T-helper 17 cell (primary cell): ENCODE measurements at regions not wholly inside any gene's neighbourhood (a gene's known extent, or its start where the extent isn't known, plus 50 kb on each side); places are given as distances from the start of the nearest gene placed in this dataset.
"Not testable (repeated sequence)": the region's sequence is repeated elsewhere in the genome, so short reads cannot be mapped to it uniquely, and the experiment has no call there.

Experiments
- ATAC-seq: fragments of 150-1000 bp; cut with Tn5 transposase; 2 replicates; pipeline ENCODE4 v1.10.0; 2021; ENCODE audit warnings: mild to moderate bottlenecking, moderate library complexity
- DNase-seq, 3 donors: peaks; one replicate each; pipeline versions ENCODE4 v3.0.0 to v3.0.0-alpha.2; 2020 to 2021
- H3K9me3 ChIP-seq: one replicate; pipeline ENCODE4 v1.7.0; 2013; ENCODE audit warnings: low read length, mild to moderate bottlenecking; ENCODE audit not compliant: control insufficient read depth, poor library complexity, severe bottlenecking
- H3K27ac Mint-ChIP-seq: one replicate; pipeline ENCODE4 v1.8.0; 2022; ENCODE audit warnings: mild to moderate bottlenecking, moderate library complexity, mixed read lengths
- H3K27me3 Mint-ChIP-seq: one replicate; pipeline ENCODE4 v1.8.0; 2022; ENCODE audit warnings: mixed read lengths
- H3K36me3 Mint-ChIP-seq: one replicate; pipeline ENCODE4 v1.8.0; 2022; ENCODE audit warnings: low read depth, mixed read lengths
- H3K4me1 Mint-ChIP-seq: one replicate; pipeline ENCODE4 v1.8.0; 2022; ENCODE audit warnings: mild to moderate bottlenecking, mixed read lengths
- H3K4me3 Mint-ChIP-seq: one replicate; pipeline ENCODE4 v1.8.0; 2022; ENCODE audit warnings: mild to moderate bottlenecking, moderate library complexity, mixed read lengths

- Mint-ChIP-seq H3K36me3 (no peaks in the 10 kb centered on the region), H3K4me1 (no peaks in the 10 kb centered on the region), H3K27ac (no peak overlapping the region), H3K27me3 (no peaks in the 10 kb centered on the region), H3K4me3 (no peak overlapping the region)
- H3K9me3 ChIP-seq = no peaks in the 10 kb centered on the region
- no peak for ATAC-seq
- no peak for DNase-seq
These were observed 677.7 kb downstream of the DOK5 start for GRCh38 chr20:55153001-55153645.

- ATAC-seq = no peak
These were observed 675.8 kb downstream of the DOK5 start for GRCh38 chr20:55151171-55151570.

DNA sequence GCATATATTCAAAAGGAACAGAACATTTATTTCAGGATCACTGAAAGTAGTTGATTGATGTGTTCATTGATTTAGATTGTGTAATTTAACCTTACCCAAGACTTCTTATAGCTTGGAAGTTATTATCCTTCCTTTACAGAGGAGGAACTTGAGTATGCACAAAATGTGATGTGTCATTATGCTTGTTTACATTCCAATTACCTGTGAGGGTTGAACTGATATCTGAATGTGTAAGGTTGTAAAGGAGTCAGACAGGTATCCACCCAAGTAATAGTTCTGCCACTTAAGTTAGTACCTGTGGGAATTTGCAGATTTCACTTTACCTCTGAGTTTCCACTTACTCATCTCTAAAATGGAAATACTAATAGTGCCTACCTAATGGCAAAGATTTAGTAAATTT is 668.2 kb downstream of the DOK5 start:
- no peak for DNase-seq
- H3K4me3 Mint-ChIP-seq = no peak overlapping the region
- H3K27ac Mint-ChIP-seq = no peak overlapping the region
- H3K27me3 Mint-ChIP-seq = no peaks in the 10 kb centered on the region
- no peak for ATAC-seq
- H3K4me1 Mint-ChIP-seq = no peaks in the 10 kb centered on the region
- no peaks in the 10 kb centered on the region for H3K9me3 ChIP-seq
- H3K36me3 Mint-ChIP-seq = no peaks in the 10 kb centered on the region

More at GRCh38 chr20:55151171-55151570, 675.8 kb downstream of the DOK5 start:
- no peak overlapping the region for H3K27ac Mint-ChIP-seq
- H3K4me3 Mint-ChIP-seq = no peak overlapping the region
- no peaks in the 10 kb centered on the region for H3K4me1 Mint-ChIP-seq
- no peak for DNase-seq
- no peaks in the 10 kb centered on the region for H3K9me3 ChIP-seq
- H3K27me3 Mint-ChIP-seq = no peaks in the 10 kb centered on the region
- H3K36me3 Mint-ChIP-seq = no peaks in the 10 kb centered on the region

DNA sequence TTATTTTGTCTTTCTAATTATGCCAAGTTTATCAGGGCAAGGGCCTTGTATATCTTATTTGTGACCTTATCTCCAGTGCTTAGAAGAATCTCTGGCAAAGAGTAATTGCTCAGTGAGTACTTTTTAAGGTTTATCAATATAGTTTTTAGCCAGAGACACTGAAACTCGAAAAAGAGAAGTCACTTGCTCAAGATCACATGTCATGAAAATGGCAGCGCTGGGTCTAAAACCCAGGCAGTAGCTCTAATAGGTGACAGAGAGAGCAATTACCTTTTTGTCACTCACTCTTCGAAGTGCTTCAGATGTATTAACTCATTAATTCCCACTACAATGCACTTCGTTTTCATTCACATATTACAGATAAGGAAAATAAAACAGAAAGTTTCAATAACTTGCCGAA is 667.5 kb downstream of the DOK5 start:
- no peaks in the 10 kb centered on the region for H3K9me3 ChIP-seq
- no peak overlapping the region for H3K27ac Mint-ChIP-seq
- no peak for ATAC-seq
- no peak for DNase-seq
- no peaks in the 10 kb centered on the region for H3K4me1 Mint-ChIP-seq
- no peaks in the 10 kb centered on the region for H3K27me3 Mint-ChIP-seq
- no peaks in the 10 kb centered on the region for H3K36me3 Mint-ChIP-seq
- no peak overlapping the region for H3K4me3 Mint-ChIP-seq

- no peak for ATAC-seq
- Mint-ChIP-seq H3K4me3 (no peak overlapping the region), H3K36me3 (no peaks in the 10 kb centered on the region), H3K27ac (no peak overlapping the region), H3K27me3 (no peaks in the 10 kb centered on the region), H3K4me1 (no peaks in the 10 kb centered on the region)
- DNase-seq = no peak
- H3K9me3 ChIP-seq = no peaks in the 10 kb centered on the region
These were observed 665.2 kb downstream of the DOK5 start for GRCh38 chr20:55140631-55141030.

GRCh38 chr20:55139173-55139765 is 663.9 kb downstream of the DOK5 start:
- no peaks in the 10 kb centered on the region for H3K9me3 ChIP-seq
- DNase-seq (no peak), ATAC-seq (no peak)
- Mint-ChIP-seq H3K4me1 (no peaks in the 10 kb centered on the region), H3K4me3 (no peak overlapping the region), H3K36me3 (no peaks in the 10 kb centered on the region), H3K27ac (no peak overlapping the region), H3K27me3 (no peaks in the 10 kb centered on the region)

- Mint-ChIP-seq H3K4me1 (no peaks in the 10 kb centered on the region), H3K4me3 (no peak overlapping the region), H3K27ac (no peak overlapping the region), H3K27me3 (no peaks in the 10 kb centered on the region), H3K36me3 (no peaks in the 10 kb centered on the region)
- DNase-seq (no peak), ATAC-seq (no peak)
- no peaks in the 10 kb centered on the region for H3K9me3 ChIP-seq
These were observed 660.5 kb downstream of the DOK5 start for GRCh38 chr20:55135923-55136322.

DNA sequence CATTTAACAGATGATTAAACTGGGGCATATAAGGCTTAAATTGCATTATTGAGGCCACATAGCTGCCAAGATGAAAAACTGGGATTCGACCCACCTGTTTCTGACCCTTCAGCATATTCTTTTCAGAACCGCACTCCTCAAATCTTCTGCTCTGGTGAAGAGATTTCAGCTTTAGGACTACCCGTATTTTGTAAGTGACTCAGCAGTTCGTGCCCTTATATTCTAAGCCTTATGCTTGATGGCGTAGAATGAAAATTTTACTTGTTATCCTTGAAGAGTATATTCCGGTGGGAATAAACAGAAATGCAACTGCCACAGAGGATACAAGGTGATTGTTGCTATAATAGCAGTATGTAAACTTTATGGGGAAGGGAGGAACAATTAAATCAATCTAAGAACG is 657.1 kb downstream of the DOK5 start:
- Mint-ChIP-seq H3K36me3 (no peaks in the 10 kb centered on the region), H3K4me1 (no peaks in the 10 kb centered on the region), H3K27me3 (no peaks in the 10 kb centered on the region), H3K4me3 (no peak overlapping the region), H3K27ac (no peak overlapping the region)
- ATAC-seq (no peak), DNase-seq (no peak)
- H3K9me3 ChIP-seq = no peaks in the 10 kb centered on the region

DNA sequence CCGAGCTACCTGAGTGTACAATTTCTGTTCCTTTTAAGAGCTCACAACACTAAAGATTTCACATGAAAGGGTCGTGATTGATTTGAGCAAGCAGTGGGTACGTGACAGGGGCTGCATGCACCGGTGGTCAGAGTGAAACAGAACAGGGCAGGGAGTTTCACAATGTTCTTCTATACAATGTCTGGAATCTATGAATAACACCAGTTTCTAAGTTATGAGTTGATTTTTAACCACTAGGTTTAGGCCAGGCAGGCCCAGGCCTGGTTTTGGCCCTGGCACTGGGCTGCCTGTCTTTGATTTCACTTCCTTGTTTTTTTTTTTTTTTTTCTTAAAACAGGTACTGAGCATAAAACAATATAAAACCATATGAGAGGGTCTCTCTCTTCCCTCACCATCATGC is 642.2 kb downstream of the DOK5 start:
- H3K36me3 Mint-ChIP-seq, DNase-seq, H3K27me3 Mint-ChIP-seq, H3K9me3 ChIP-seq, H3K4me1 Mint-ChIP-seq, ATAC-seq, H3K4me3 Mint-ChIP-seq, H3K27ac Mint-ChIP-seq: not testable (repeated sequence)

- H3K27ac Mint-ChIP-seq = no peak overlapping the region
- no peak overlapping the region for H3K4me3 Mint-ChIP-seq
- H3K9me3 ChIP-seq = no peaks in the 10 kb centered on the region
- no peak for DNase-seq
- H3K36me3 Mint-ChIP-seq = no peaks in the 10 kb centered on the region
- no peak for ATAC-seq
- H3K27me3 Mint-ChIP-seq = no peaks in the 10 kb centered on the region
- no peaks in the 10 kb centered on the region for H3K4me1 Mint-ChIP-seq
These were observed 641.2 kb downstream of the DOK5 start for GRCh38 chr20:55116598-55116997.

DNA sequence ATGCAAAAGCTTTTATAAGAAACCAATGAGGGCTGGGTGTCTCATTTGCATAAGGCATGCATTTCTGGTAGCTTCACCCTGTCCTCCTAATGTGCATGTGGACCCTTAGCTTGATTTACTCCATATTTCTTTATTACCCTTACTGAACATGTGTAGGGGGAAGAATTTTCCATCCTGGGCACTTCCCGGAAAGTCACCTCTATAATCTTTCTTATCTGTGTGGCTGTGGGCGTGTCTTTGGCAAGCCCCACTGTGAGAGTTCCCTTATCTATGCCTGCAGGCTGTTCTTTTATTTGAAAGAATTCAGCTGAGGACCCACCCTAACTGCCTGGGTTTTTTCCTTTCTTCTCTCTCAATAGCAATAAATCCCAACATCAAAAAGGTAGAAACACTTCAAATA is 627.8 kb downstream of the DOK5 start:
- ATAC-seq (no peak), DNase-seq (no peak)
- H3K4me1 Mint-ChIP-seq = no peaks in the 10 kb centered on the region
- no peak overlapping the region for H3K4me3 Mint-ChIP-seq
- no peaks in the 10 kb centered on the region for H3K36me3 Mint-ChIP-seq
- no peak overlapping the region for H3K27ac Mint-ChIP-seq
- no peaks in the 10 kb centered on the region for H3K9me3 ChIP-seq
- no peaks in the 10 kb centered on the region for H3K27me3 Mint-ChIP-seq

DNA sequence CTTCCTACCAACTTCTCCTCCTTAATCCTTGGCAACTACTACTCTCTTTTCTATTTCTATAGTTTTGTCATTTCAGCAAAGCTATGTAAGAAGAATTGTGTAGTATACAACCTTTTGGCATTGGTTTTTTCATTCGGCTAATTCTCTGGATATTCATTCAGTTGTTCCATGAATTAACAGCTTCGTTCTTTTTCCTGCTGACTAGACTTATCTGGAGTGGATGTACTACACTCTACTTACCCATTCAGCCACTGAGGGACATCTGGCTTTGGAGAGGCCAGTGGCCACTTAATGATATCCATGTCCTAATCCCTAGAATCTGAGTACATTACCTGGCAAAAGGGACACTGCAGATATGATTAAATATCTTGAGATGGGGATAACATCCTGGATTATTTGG is 623.9 kb downstream of the DOK5 start:
- DNase-seq (no peak), ATAC-seq (no peak)
- Mint-ChIP-seq H3K27ac (no peak overlapping the region), H3K4me3 (no peak overlapping the region), H3K27me3 (no peaks in the 10 kb centered on the region), H3K36me3 (no peaks in the 10 kb centered on the region), H3K4me1 (no peaks in the 10 kb centered on the region)
- H3K9me3 ChIP-seq = no peaks in the 10 kb centered on the region

- no peak overlapping the region for H3K27ac Mint-ChIP-seq
- H3K4me1 Mint-ChIP-seq = no peaks in the 10 kb centered on the region
- H3K27me3 Mint-ChIP-seq = no peaks in the 10 kb centered on the region
- H3K9me3 ChIP-seq = no peaks in the 10 kb centered on the region
- ATAC-seq (no peak), DNase-seq (no peak)
- no peaks in the 10 kb centered on the region for H3K36me3 Mint-ChIP-seq
- H3K4me3 Mint-ChIP-seq = no peak overlapping the region
These were observed 622.2 kb downstream of the DOK5 start for GRCh38 chr20:55097621-55098020.

DNA sequence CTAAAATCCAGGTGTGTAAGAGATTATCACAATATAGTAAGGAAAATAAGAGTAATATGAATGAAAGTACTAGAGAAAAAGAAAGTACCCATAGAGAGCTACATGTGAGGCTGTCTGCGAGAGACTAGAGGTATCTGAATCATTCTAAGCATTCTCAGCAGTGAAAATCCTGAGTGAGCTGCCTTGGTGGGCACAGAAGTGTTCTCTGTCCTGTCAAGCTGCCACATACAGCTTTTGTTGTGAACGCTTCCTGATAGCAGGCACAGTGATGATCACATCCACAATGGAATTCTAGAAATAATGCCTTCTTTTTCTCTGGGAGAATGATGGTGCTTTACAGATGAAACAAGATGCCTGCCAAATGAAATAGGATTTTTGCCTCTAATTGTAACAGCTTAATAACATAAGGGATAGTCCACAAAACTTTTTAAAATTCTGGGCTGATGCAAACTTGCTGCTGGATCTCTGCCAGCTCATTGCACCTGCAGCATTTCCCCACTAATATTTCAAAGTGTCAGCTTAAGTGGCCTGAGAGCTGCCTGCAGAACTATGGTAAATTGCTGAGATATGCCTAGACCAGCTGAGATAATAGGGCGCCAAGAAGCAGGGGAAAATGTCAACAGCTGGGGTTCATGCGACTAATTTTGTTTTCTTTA is 620.5 kb downstream of the DOK5 start:
- DNase-seq (no peak), ATAC-seq (no peak)
- Mint-ChIP-seq H3K36me3 (no peaks in the 10 kb centered on the region), H3K4me1 (no peaks in the 10 kb centered on the region), H3K4me3 (no peak overlapping the region), H3K27ac (no peak overlapping the region), H3K27me3 (no peaks in the 10 kb centered on the region)
- no peaks in the 10 kb centered on the region for H3K9me3 ChIP-seq
